HUES64 (cell line): ENCODE measurements at regions not wholly inside any gene's neighbourhood (a gene's known extent, or its start where the extent isn't known, plus 50 kb on each side); places are given as distances from the start of the nearest gene placed in this dataset.

ENCODE experiments used
- H3K27ac ChIP-seq: 2 replicates; pipeline ENCODE4 v1.7.0; 2013; ENCODE audit warnings: low read depth, low read length, inconsistent platforms
- H3K27me3 ChIP-seq: 2 replicates; pipeline ENCODE4 v1.6.1; 2013; ENCODE audit warnings: mild to moderate bottlenecking, low read length; ENCODE audit not compliant: insufficient read depth
- H3K36me3 ChIP-seq: 2 replicates; pipeline ENCODE4 v1.6.1; 2013; ENCODE audit warnings: mild to moderate bottlenecking, low read length; ENCODE audit not compliant: insufficient read depth
- H3K4me1 ChIP-seq: 2 replicates; pipeline ENCODE4 v1.6.1; 2013; ENCODE audit warnings: mild to moderate bottlenecking, low read length, moderate library complexity; ENCODE audit not compliant: insufficient read depth
- H3K4me3 ChIP-seq: 2 replicates; pipeline ENCODE4 v1.5.1; 2013; ENCODE audit warnings: mild to moderate bottlenecking, low read length, moderate library complexity
- H3K9ac ChIP-seq: 2 replicates; pipeline ENCODE4 v1.6.1; 2013; ENCODE audit warnings: mild to moderate bottlenecking, low read depth, low read length
- H3K9me3 ChIP-seq: 2 replicates; pipeline ENCODE4 v1.6.1; 2013; ENCODE audit warnings: low read depth, low read length; ENCODE audit not compliant: insufficient read depth
- WGBS: fragments of 150-250, 120-280 bp; methylation state at CpG from one replicate; pipeline ENCODE4 v1.1.7; 2013; ENCODE audit warnings: missing lambda C conversion rate; 5-methylcytosine and 5-hydroxymethylcytosine counted together

- Histone ChIP-seq H3K4me1 (no peaks in the 10 kb centered on the region), H3K9me3 (peaks cover 5% of the 10 kb centered on the region; the same call in 1 of the 2 replicates), H3K9ac (no peak overlapping the region), H3K36me3 (no peaks in the 10 kb centered on the region), H3K4me3 (no peak overlapping the region), H3K27ac (no peak overlapping the region), H3K27me3 (no peaks in the 10 kb centered on the region)
- WGBS, result 97% methylated on average over 12 of the region's 12 CpGs
These were observed 602.5 kb upstream of the CDH4 start for GRCh38 chr20:60649541-60649940.

- Histone ChIP-seq H3K4me3 (no peak overlapping the region), H3K27me3 (no peaks in the 10 kb centered on the region), H3K9ac (no peak overlapping the region), H3K4me1 (no peaks in the 10 kb centered on the region), H3K36me3 (no peaks in the 10 kb centered on the region), H3K9me3 (peaks cover 10% of the 10 kb centered on the region; the same call in 1 of the 2 replicates), H3K27ac (no peak overlapping the region)
- 96% methylated on average over 10 of the region's 10 CpGs for WGBS
These were observed 602.0 kb upstream of the CDH4 start for GRCh38 chr20:60650087-60650486.

- H3K9me3 ChIP-seq, result peaks cover 10% of the 10 kb centered on the region; the same call in 1 of the 2 replicates
- no peak overlapping the region for H3K4me3 ChIP-seq
- H3K9ac ChIP-seq, result no peak overlapping the region
- H3K27ac ChIP-seq, result no peak overlapping the region
- no peaks in the 10 kb centered on the region for H3K36me3 ChIP-seq
- H3K4me1 ChIP-seq, result no peaks in the 10 kb centered on the region
- 89% methylated on average over 2 of the region's 2 CpGs for WGBS
- H3K27me3 ChIP-seq, result no peaks in the 10 kb centered on the region
These were observed 600.0 kb upstream of the CDH4 start for GRCh38 chr20:60652046-60652445.

GRCh38 chr20:60652615-60653014 is 599.4 kb upstream of the CDH4 start:
- H3K27ac ChIP-seq, result no peak overlapping the region
- no peaks in the 10 kb centered on the region for H3K36me3 ChIP-seq
- H3K9me3 ChIP-seq, result peaks cover 6% of the 10 kb centered on the region; the same call in 1 of the 2 replicates
- no peak overlapping the region for H3K9ac ChIP-seq
- no peaks in the 10 kb centered on the region for H3K4me1 ChIP-seq
- no peak overlapping the region for H3K4me3 ChIP-seq
- no peaks in the 10 kb centered on the region for H3K27me3 ChIP-seq
- 87% methylated on average over 4 of the region's 4 CpGs for WGBS

GRCh38 chr20:60653111-60653845 is 598.8 kb upstream of the CDH4 start:
- WGBS, result 91% methylated on average over 1 of the region's 2 CpGs
- H3K9ac ChIP-seq, result no peak overlapping the region
- H3K9me3 ChIP-seq, result peaks cover 6% of the 10 kb centered on the region; the same call in 1 of the 2 replicates
- 0 out of 2 replicates have a peak, but pooled peaks cover 1% of the 10 kb centered on the region for H3K4me1 ChIP-seq
- H3K27me3 ChIP-seq, result no peaks in the 10 kb centered on the region
- H3K27ac ChIP-seq, result no peak overlapping the region
- no peaks in the 10 kb centered on the region for H3K36me3 ChIP-seq
- no peak overlapping the region for H3K4me3 ChIP-seq

- Histone ChIP-seq H3K4me1 (peaks cover 12% of the 10 kb centered on the region), H3K27ac (no peak overlapping the region), H3K36me3 (no peaks in the 10 kb centered on the region), H3K27me3 (no peaks in the 10 kb centered on the region), H3K4me3 (no peak overlapping the region), H3K9me3 (peaks cover 6% of the 10 kb centered on the region; the same call in 1 of the 2 replicates), H3K9ac (no peak overlapping the region)
- 69% methylated on average over 13 of the region's 13 CpGs for WGBS
These were observed 593.4 kb upstream of the CDH4 start for GRCh38 chr20:60658681-60659080.

- Histone ChIP-seq H3K4me1 (peaks cover 12% of the 10 kb centered on the region), H3K9me3 (peaks cover 6% of the 10 kb centered on the region; the same call in 1 of the 2 replicates), H3K4me3 (no peak overlapping the region), H3K27ac (no peak overlapping the region), H3K36me3 (no peaks in the 10 kb centered on the region), H3K9ac (no peak overlapping the region), H3K27me3 (no peaks in the 10 kb centered on the region)
- 94% methylated on average over 8 of the region's 8 CpGs for WGBS
These were observed 592.8 kb upstream of the CDH4 start for GRCh38 chr20:60659240-60659639.

- peaks cover 12% of the 10 kb centered on the region for H3K4me1 ChIP-seq
- WGBS, result 55% methylated on average over 2 of the region's 3 CpGs
- no peak overlapping the region for H3K27ac ChIP-seq
- H3K9me3 ChIP-seq, result no peaks in the 10 kb centered on the region
- H3K4me3 ChIP-seq, result no peak overlapping the region
- no peak overlapping the region for H3K9ac ChIP-seq
- H3K27me3 ChIP-seq, result no peaks in the 10 kb centered on the region
- no peaks in the 10 kb centered on the region for H3K36me3 ChIP-seq
These were observed 589.8 kb upstream of the CDH4 start for GRCh38 chr20:60662307-60662706.

- H3K36me3 ChIP-seq, result no peaks in the 10 kb centered on the region
- no peak overlapping the region for H3K27ac ChIP-seq
- no peak overlapping the region for H3K4me3 ChIP-seq
- peaks cover 5% of the 10 kb centered on the region for H3K4me1 ChIP-seq
- no peak overlapping the region for H3K9ac ChIP-seq
- H3K9me3 ChIP-seq, result no peaks in the 10 kb centered on the region
- WGBS, result 95% methylated on average over 5 of the region's 5 CpGs
- no peaks in the 10 kb centered on the region for H3K27me3 ChIP-seq
These were observed 588.0 kb upstream of the CDH4 start for GRCh38 chr20:60664106-60664505.

- Histone ChIP-seq H3K9ac (no peak overlapping the region), H3K36me3 (no peaks in the 10 kb centered on the region), H3K4me3 (no peak overlapping the region), H3K27ac (no peak overlapping the region), H3K4me1 (peaks cover 1% of the 10 kb centered on the region; the same call in 1 of the 2 replicates), H3K9me3 (no peaks in the 10 kb centered on the region), H3K27me3 (no peaks in the 10 kb centered on the region)
- 92% methylated on average over 6 of the region's 6 CpGs for WGBS
These were observed 584.4 kb upstream of the CDH4 start for GRCh38 chr20:60667641-60668040.

- Histone ChIP-seq H3K36me3 (no peaks in the 10 kb centered on the region), H3K27me3 (no peaks in the 10 kb centered on the region), H3K9me3 (no peaks in the 10 kb centered on the region), H3K4me1 (0 out of 2 replicates have a peak, but pooled peaks cover 5% of the 10 kb centered on the region), H3K9ac (no peak overlapping the region), H3K4me3 (no peak overlapping the region), H3K27ac (no peak overlapping the region)
- 97% methylated on average over 7 of the region's 7 CpGs for WGBS
These were observed 582.9 kb upstream of the CDH4 start for GRCh38 chr20:60669211-60669610.
